ENCODE measurements at regions not wholly inside any gene's neighbourhood (a gene's known extent, or its start where the extent isn't known, plus 50 kb on each side); places are given as distances from the start of the nearest gene placed in this dataset.

GRCh38 chr2:205911306-205911705, 174.7 kb downstream of the INO80D start:
- H3K4me1 ChIP-seq (ENCODE audit: low read depth, poor library complexity, severe bottlenecking): no peaks in the 10 kb centered on the region
- H3K27ac ChIP-seq: no peak overlapping the region
- no peak overlapping the region for H2AFZ ChIP-seq (ENCODE audit: low read depth)
- TF ChIP-seq, protein P1, sequence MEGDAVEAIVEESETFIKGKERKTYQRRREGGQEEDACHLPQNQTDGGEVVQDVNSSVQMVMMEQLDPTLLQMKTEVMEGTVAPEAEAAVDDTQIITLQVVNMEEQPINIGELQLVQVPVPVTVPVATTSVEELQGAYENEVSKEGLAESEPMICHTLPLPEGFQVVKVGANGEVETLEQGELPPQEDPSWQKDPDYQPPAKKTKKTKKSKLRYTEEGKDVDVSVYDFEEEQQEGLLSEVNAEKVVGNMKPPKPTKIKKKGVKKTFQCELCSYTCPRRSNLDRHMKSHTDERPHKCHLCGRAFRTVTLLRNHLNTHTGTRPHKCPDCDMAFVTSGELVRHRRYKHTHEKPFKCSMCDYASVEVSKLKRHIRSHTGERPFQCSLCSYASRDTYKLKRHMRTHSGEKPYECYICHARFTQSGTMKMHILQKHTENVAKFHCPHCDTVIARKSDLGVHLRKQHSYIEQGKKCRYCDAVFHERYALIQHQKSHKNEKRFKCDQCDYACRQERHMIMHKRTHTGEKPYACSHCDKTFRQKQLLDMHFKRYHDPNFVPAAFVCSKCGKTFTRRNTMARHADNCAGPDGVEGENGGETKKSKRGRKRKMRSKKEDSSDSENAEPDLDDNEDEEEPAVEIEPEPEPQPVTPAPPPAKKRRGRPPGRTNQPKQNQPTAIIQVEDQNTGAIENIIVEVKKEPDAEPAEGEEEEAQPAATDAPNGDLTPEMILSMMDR (conservative IDR thresholded peaks at IDR 0.05; ENCODE audit: low read depth, low read length): no peak
- H3K27me3 ChIP-seq (ENCODE audit: insufficient read depth, low read depth): no peaks in the 10 kb centered on the region
- no peaks in the 10 kb centered on the region for H3K79me2 ChIP-seq (ENCODE audit: insufficient read depth, low read depth)
- no peak overlapping the region for H3K4me2 ChIP-seq
- H3K36me3 ChIP-seq (ENCODE audit: insufficient read depth): no peaks in the 10 kb centered on the region
- no peak overlapping the region for H3K4me3 ChIP-seq (IDR thresholded peaks at IDR 0.05; ENCODE audit: insufficient read depth, low read depth, low read length)
- H3K9ac ChIP-seq: no peak overlapping the region
- H4K20me1 ChIP-seq (ENCODE audit: insufficient read depth): no peaks in the 10 kb centered on the region

DNA sequence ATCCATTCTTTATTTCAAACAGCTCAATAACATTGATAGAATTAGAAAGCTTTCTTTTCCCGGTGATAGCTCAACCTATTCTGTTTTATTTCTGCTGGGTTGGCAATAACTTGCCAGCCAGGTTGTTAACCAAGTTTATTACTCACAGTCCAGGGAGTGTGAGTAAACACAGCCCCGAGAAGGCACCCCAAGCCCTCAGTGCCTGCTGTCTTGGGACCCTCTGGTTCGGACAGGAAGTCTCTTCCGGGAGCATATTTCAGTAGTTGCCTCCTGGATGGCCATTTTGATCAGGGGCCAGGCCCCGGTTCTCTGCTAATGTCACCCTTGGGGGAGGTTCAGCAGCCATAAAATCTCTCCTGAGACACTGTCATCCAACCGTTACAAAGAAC, 176.8 kb downstream of the INO80D start:
- Histone ChIP-seq H3K36me3 (ENCODE audit: insufficient read depth) (no peaks in the 10 kb centered on the region), H3K27ac (no peak overlapping the region), H4K20me1 (ENCODE audit: insufficient read depth) (no peaks in the 10 kb centered on the region), H3K4me1 (ENCODE audit: low read depth, poor library complexity, severe bottlenecking) (no peaks in the 10 kb centered on the region), H3K4me3 (IDR thresholded peaks at IDR 0.05; ENCODE audit: insufficient read depth, low read depth, low read length) (no peak overlapping the region), H3K9ac (no peak overlapping the region), H3K27me3 (ENCODE audit: insufficient read depth, low read depth) (no peaks in the 10 kb centered on the region), H3K4me2 (no peak overlapping the region), H2AFZ (ENCODE audit: low read depth) (no peak overlapping the region), H3K79me2 (ENCODE audit: insufficient read depth, low read depth) (no peaks in the 10 kb centered on the region)
- TF ChIP-seq, protein P1 (conservative IDR thresholded peaks at IDR 0.05; ENCODE audit: low read depth, low read length): no peak

GRCh38 chr2:205908212-205909183, 177.5 kb downstream of the INO80D start:
- Histone ChIP-seq H4K20me1 (ENCODE audit: insufficient read depth) (no peaks in the 10 kb centered on the region), H3K36me3 (ENCODE audit: insufficient read depth) (no peaks in the 10 kb centered on the region), H3K79me2 (ENCODE audit: insufficient read depth, low read depth) (no peaks in the 10 kb centered on the region), H3K4me3 (IDR thresholded peaks at IDR 0.05; ENCODE audit: insufficient read depth, low read depth, low read length) (no peak overlapping the region), H2AFZ (ENCODE audit: low read depth) (no peak overlapping the region), H3K27me3 (ENCODE audit: insufficient read depth, low read depth) (no peaks in the 10 kb centered on the region), H3K4me2 (no peak overlapping the region), H3K27ac (no peak overlapping the region), H3K9ac (no peak overlapping the region), H3K4me1 (ENCODE audit: low read depth, poor library complexity, severe bottlenecking) (no peaks in the 10 kb centered on the region)
- TF ChIP-seq, protein P1 (conservative IDR thresholded peaks at IDR 0.05; ENCODE audit: low read depth, low read length): no peak

DNA sequence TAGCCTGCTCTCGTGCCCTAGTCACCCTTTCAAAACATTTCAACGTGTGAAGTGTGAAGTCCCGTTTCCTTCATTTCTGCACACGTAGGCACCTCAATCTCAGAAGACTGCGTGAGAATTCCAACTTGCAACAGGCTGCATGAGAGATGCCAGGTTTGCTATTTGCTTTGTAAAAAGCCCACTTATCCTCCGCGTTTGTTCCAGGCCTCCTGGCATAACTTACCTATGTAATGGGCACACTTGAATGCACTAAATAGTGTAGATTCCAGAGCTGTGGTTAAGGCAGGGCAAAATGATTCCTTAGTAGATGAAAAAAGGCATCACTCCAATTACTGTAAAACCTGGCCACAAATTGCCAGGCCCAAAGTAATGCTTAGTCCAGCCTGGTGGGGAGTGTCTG, 179.6 kb downstream of the INO80D start:
- H3K4me1 ChIP-seq (ENCODE audit: low read depth, poor library complexity, severe bottlenecking): no peaks in the 10 kb centered on the region
- no peaks in the 10 kb centered on the region for H3K27me3 ChIP-seq (ENCODE audit: insufficient read depth, low read depth)
- H3K4me2 ChIP-seq: no peak overlapping the region
- no peak overlapping the region for H3K4me3 ChIP-seq (IDR thresholded peaks at IDR 0.05; ENCODE audit: insufficient read depth, low read depth, low read length)
- H2AFZ ChIP-seq (ENCODE audit: low read depth): no peak overlapping the region
- TF ChIP-seq, protein P1 (conservative IDR thresholded peaks at IDR 0.05; ENCODE audit: low read depth, low read length): no peak
- H4K20me1 ChIP-seq (ENCODE audit: insufficient read depth): no peaks in the 10 kb centered on the region
- no peak overlapping the region for H3K9ac ChIP-seq
- no peaks in the 10 kb centered on the region for H3K36me3 ChIP-seq (ENCODE audit: insufficient read depth)
- no peak overlapping the region for H3K27ac ChIP-seq
- H3K79me2 ChIP-seq (ENCODE audit: insufficient read depth, low read depth): no peaks in the 10 kb centered on the region

All from KMS-11 (cell line).